Activated naive CD4-positive, alpha-beta T cell treated with anti-CD3 and anti-CD28 coated beads, Interleukin-2, amount 50 U/mL, for 16 hours (primary cell): ENCODE measurements at regions not wholly inside any gene's neighbourhood (a gene's known extent, or its start where the extent isn't known, plus 50 kb on each side); places are given as distances from the start of the nearest gene placed in this dataset.

Experiments
- DNase-seq: peaks from one replicate; pipeline ENCODE4 v3.0.0-alpha.2; 2020

- no peak for DNase-seq
These were observed 329.3 kb upstream of the NOCT start for GRCh38 chr4:138686106-138686835.

DNA sequence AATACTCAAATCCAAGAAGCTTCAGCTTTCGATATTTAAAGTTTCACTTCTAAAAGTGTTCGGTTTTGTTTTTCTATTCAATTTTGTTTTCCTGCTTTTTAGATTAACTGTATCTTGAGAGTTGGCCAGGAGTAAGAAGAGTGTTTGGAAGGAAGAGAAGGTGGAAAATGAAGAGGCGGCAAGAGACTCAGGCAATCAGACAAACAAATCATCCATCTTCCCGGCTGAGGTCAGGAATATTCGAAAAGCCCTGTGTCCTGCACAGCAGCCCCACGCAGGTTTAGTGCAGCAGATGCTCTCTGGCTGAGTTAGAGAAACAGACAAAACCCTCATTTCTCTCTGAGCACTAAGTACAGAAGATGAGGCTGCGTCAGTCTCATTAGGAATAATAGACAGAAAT, 330.3 kb upstream of the NOCT start:
- DNase-seq: no peak

- peak; percentile 61 for DNase-seq
These were observed 334.5 kb upstream of the NOCT start for GRCh38 chr4:138680989-138681604.

- no peak for DNase-seq
These were observed 335.3 kb upstream of the NOCT start for GRCh38 chr4:138680256-138680655.

DNA sequence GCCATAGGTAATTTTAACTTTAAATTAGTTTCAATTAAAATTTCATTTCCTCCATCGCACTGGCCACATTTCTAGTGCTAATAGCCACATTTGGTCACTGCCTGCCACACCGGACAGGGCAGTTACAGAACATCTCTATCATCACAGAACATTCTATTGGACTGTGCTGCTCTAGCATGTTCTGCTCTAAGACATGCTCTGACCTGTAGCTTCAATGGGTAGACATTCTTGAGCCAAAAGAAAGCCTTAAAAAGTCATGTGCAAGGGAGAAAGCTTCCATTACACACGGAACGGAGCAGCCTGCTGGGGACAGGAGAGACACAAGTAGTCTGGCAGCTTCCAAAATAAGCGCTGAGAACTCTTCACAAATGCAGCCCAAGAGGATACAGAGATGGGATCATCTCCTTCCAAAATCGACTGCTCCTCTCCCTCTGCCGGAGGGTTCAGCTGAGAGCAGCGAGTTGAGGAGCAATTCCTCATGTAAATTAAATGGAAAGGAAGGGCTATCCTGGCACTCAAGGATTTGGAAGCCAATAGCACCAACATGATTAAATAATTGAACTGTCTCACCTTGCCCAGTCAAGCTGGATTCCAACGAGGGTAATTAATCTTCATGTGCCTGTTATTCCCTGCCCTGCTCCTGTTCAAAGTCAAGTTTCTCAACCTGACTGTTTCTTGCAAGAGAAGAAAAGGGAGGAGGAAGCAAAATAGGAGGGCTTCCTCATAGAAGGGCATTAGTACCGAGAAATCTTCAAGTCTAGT, 336.4 kb upstream of the NOCT start:
- DNase-seq: no peak

- DNase-seq: no peak
These were observed 337.8 kb upstream of the NOCT start for GRCh38 chr4:138677748-138678147.

DNA sequence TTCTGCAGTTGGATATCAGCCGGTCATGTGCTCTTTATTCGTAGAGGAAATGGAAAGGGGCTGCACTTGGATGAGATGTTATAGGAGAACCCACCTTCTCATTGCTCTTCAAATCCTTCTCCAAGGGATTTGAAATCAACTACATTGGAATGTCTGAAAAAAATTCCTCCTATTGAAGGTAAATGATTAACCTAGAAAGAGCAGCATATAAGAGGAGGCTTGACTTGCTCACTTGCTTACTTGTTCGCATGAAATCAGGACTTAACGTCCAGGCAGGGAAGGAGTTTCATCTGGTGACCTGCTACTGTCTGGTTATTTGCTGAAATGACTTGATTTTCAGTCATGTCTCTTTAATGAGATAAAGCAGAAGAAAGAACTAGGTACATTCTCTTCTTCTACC, 338.4 kb upstream of the NOCT start:
- no peak for DNase-seq

GRCh38 chr4:138675685-138676084, 339.9 kb upstream of the NOCT start:
- no peak for DNase-seq

- no peak for DNase-seq
These were observed 341.4 kb upstream of the NOCT start for GRCh38 chr4:138674209-138674608.

DNA sequence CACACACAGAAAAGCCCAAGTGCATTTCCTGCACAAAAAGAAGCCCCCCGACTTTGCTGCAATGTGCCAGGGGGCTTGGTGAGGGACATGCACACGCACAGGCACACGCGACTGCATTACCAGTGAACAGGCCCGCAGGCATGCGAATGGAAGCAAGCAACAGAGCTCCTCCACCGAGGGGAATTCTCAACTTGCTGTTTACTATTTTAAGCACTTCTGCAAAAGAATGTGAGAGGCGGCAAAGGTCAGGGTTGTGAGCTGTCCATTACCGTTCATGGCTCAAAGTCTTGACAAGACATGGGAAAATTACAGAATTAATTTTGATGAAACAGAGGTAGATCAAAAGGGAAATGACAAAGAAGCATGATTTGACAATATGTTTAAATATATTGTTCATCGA, 342.5 kb upstream of the NOCT start:
- DNase-seq: no peak

GRCh38 chr4:138672393-138672976, 343.1 kb upstream of the NOCT start:
- DNase-seq: no peak

DNA sequence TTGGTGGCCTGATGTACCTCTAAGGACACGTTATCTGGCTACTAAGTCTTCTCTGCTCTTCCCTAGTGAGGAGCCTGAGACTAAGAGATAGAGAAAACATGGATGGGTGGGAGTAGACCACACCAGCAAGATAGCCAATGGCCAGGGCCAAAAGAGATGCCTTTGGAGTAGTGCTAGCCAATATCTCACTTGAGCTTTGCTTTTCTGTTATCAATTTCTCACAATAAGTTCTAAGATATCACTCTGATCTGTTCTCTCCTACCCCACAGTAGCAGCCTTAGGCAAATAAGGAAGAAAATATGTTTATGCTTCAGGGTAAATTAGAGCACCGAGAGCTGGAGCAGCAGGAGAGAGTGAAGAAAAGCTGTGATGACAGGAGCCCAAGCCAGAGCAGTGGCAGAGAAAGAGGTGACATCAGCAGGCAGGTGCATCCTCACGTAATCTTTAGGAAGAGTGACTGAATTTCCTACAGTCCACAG, 343.9 kb upstream of the NOCT start:
- no peak for DNase-seq

DNA sequence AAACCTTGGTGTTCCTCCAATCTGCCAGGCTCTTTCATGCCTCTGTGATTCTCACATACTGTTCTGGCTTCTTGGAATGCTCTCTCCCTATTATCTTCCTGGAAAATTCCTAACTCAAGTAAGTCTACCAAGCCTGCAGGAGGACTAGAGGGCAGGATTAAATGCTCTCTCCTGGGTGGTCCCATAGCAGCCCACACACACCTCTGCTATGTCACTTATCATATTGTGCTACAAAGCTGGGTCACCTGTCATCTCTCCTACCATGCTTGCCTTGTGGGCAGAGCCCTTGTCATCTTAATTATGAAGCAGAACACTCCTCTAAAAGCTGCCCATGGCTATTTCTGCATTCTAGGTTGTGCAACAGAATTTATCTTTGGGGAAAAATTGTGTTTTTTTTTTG, 344.5 kb upstream of the NOCT start:
- no peak for DNase-seq

- no peak for DNase-seq
These were observed 344.9 kb upstream of the NOCT start for GRCh38 chr4:138670681-138671080.

DNA sequence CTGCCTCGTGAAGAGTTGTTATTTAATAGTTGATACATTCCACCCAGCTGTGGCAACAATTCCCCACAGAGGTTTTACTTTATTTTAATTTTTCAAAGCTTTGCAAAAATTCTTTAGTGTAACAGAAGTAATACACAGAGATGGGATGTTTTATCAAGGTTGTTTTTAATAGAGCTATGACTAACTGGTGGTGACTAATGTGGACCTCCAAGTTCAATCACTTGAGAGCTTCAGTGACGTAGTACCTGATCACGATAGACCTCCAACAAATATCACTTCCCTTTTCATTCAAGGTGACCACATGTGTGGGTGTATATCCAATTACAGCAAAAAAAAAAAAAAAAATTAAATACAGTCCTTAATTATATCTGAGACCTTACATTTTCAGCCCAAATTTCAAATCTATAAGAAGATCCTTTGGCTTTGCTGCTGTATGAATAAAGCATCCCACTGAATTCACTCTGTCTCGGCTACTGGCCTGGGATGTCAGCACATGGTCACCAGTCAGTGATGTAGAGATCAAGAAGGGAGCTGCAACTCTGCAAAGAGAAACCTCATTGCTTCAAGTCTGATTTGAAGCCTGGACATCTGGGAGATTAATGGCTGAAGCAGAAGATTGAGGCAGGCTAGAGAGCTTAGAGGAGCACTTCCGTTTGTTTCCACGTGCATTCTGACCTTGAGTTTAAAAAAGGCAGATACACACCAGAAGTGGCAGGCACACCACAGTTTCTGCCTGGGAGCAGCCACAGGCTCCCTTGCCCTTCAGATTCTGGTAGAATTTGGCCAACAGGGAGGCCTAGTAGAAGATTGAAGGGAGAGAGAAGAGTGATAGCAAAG, 345.9 kb upstream of the NOCT start:
- no peak for DNase-seq

DNA sequence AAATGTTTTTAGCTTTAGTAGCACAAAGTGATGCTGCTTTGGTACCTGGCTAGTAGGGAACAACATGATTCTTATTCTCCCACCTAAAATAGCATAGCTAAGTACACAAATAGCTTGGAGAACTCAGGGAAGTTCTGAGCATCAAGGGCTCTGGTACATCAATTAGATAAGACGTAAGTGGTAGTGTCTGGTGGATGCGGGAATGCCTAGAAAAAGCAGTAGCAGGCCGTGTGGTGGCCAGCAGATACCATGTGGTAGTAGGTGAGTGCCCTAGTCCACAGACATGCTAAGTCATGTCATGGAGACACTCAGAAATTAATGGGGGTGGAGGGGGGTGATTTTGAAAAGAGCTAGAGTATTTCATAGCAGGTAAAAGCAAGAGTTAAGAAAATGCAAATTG, 347.3 kb upstream of the NOCT start:
- DNase-seq: no peak

DNA sequence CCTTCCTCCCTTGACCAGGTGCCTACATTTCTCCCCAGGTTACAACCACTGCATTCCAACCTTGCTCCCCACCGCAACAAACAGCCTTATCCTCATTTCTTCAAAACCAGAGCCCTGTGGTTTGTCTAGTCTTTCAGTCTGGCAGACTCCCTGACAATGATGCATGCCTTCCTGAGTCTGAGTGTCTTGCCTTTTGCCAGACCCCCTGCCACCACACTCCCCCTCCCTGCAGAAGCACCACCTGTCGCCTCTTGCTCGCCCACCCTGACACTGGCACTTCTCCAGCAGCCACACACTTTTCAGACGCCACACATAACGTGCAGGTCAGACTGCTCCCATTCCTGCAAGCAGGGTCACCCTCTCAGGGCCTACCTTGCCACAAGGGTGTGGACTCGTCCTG, 349.2 kb upstream of the NOCT start:
- no peak for DNase-seq

DNA sequence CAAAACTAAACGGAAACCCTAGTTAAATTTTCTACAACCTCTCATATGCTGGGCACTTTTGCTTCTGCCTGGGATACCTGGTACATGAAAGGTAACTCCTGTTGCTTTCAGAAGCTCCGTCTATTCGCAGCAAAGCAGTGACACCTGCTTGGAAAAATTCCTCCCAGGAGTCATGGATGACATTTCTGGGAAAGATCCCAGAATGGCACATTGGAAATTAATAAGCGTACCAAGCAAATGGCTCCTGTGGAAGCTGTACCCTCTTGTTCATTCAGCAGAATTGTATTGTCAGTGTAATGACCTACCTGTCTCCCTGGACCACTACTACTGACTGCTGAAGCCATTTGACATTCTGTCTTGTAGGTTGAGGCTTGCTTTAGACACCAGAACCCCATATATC, 349.7 kb upstream of the NOCT start:
- DNase-seq: no peak

DNA sequence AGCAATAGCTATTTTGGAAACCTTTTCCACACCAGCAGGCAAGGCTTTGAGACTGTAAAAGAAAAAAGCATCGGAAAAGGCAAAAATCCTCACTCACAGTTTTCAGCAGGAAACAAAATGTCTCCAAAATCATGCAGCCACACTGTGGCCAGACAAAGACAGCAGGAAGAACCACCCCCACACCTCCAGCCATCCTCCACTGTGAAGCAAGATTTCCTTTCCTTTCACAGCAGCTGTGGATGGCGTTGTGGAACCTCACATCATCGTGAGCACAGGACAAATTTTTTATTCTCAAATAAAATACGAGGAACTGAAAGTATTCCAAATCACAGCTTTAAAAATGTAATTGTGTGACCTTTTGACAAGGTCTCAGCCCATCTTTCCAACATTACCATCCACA, 351.7 kb upstream of the NOCT start:
- DNase-seq: no peak

- DNase-seq: no peak
These were observed 355.7 kb upstream of the NOCT start for GRCh38 chr4:138659812-138660316.

- DNase-seq: no peak
These were observed 356.4 kb upstream of the NOCT start for GRCh38 chr4:138659037-138659811.

DNA sequence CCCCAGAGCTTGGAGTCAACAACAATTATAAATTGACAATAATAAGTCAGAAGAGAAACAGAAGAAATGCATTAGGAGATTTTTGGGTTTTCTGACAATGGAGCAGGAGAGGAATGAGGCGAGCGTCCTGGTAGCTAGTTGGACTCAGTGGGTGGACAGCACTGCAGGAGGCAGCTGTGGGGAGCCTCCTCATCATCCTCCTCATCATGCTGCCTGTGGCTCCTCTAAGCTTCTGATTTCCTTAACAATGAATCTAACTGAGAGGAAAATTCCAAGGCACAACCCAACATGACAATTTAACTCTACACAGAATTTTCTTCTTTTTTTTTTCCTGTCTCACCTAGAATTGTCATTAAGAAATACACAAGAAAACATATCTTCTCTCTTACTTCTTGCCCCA, 357.1 kb upstream of the NOCT start:
- no peak for DNase-seq
